K562 (cell line): ENCODE measurements at regions not wholly inside any gene's neighbourhood (a gene's known extent, or its start where the extent isn't known, plus 50 kb on each side); places are given as distances from the start of the nearest gene placed in this dataset.

Experiments used
- ATAC-seq: fragments of 200-7000 bp; cut with Tn5 transposase; 3 replicates; pipeline ENCODE4 v1.9.1; 2020; ENCODE audit warnings: moderate library complexity
- BruUV-seq: library from RNA; stranded (reverse); fragments of 400-500 nt; replicated peaks from 2 replicates; lab custom pipeline; 2021; lab: Mats Ljungman, UMichigan
- CTCF ChIA-PET: fragments of 300-600 bp; formaldehyde crosslinking; extraction: SDS; loops from one replicate; lab custom pipeline; 2021; ENCODE audit warnings: low intra/inter-chr PET ratio; lab: Yijun Ruan, JAX
- POLR2A ChIA-PET: fragments of 300-600, 350-650 bp; sonication (Branson Sonifier 250); formaldehyde crosslinking; extraction: SDS; loops from one replicate; lab custom pipeline; 2021; ENCODE audit warnings: antibody characterized with exemption, inconsistent platforms; lab: Yijun Ruan, JAX
- DNase-seq, 4 experiments: peaks; one replicate each; pipeline versions ENCODE4 v3.0.0 to v3.0.0-alpha.2; 2011 to 2018; ENCODE audit warnings: low spot score in 3 of 4, mixed read lengths in 3 of 4; ENCODE audit errors: extremely low read depth in 1 of 4
- FAIRE-seq: peaks from 2 replicates; lab custom pipeline; 2011; peaks lifted over from hg19 to GRCh38; lab: Jason Lieb, UNC
- H2AFZ ChIP-seq: 2 replicates; pipeline ENCODE4 v1.6.0; 2011; ENCODE audit warnings: low read depth, low read length, control low read depth, inconsistent platforms
- H3K27ac ChIP-seq: fragments of 200-600 bp; 3 replicates; pipeline ENCODE4 v1.8.0; 2011; ENCODE audit warnings: low read depth, mild to moderate bottlenecking, control low read depth, inconsistent platforms, low read length, moderate library complexity, mixed read lengths; ENCODE audit errors: extremely low read depth
- H3K27me3 ChIP-seq, 2 experiments: fragments of 300-600 bp in 1 of 2; 2 replicates in 1 of 2; 3 replicates in 1 of 2; pipeline versions ENCODE4 v1.6.0 to v1.8.0; 2011; ENCODE audit warnings: inconsistent platforms in 2 of 2, low read length in 2 of 2, mild to moderate bottlenecking in 1 of 2, mixed read lengths in 1 of 2, moderate library complexity in 1 of 2; ENCODE audit not compliant: control insufficient read depth in 2 of 2, insufficient read depth in 2 of 2
- H3K36me3 ChIP-seq: fragments of 300-600 bp; 3 replicates; pipeline ENCODE4 v1.8.0; 2011; ENCODE audit warnings: mild to moderate bottlenecking, low read length, inconsistent platforms; ENCODE audit not compliant: control insufficient read depth, insufficient read depth
- H3K4me1 ChIP-seq, 2 experiments: fragments of 200-600 bp in 1 of 2; replicated peaks in 1 of 2; 2 replicates in 1 of 2; 3 replicates in 1 of 2; pipeline versions ENCODE4 v1.5.1 to v1.8.0; 2011; ENCODE audit warnings: inconsistent platforms in 2 of 2, low read length in 2 of 2, mild to moderate bottlenecking in 1 of 2, mixed read lengths in 1 of 2, moderate library complexity in 1 of 2; ENCODE audit not compliant: control insufficient read depth in 2 of 2, insufficient read depth in 2 of 2
- H3K4me2 ChIP-seq: 2 replicates; pipeline ENCODE4 v1.6.1; 2011; ENCODE audit warnings: low read length, control low read depth, inconsistent platforms, mixed read lengths; ENCODE audit not compliant: insufficient read depth
- H3K4me3 ChIP-seq: fragments of 200-600 bp; sonication (generic), shearing (Covaris generic); 2 replicates; pipeline ENCODE4 v1.5.1; 2016; ENCODE audit warnings: control low read depth, inconsistent platforms
- H3K79me2 ChIP-seq: fragments of 200-600 bp; 3 replicates; pipeline ENCODE4 v1.8.0; 2011; ENCODE audit warnings: low read length, inconsistent platforms; ENCODE audit not compliant: control insufficient read depth, insufficient read depth
- H3K9ac ChIP-seq, 2 experiments: 2 replicates each; pipeline versions ENCODE4 v1.6.0 to v1.6.1; 2011; ENCODE audit warnings: low read depth in 2 of 2, low read length in 2 of 2, control low read depth in 1 of 2, inconsistent platforms in 1 of 2, mild to moderate bottlenecking in 1 of 2, mixed read lengths in 1 of 2; ENCODE audit not compliant: insufficient read depth in 1 of 2
- H3K9me1 ChIP-seq: one replicate; pipeline ENCODE4 v1.6.0; 2011; ENCODE audit warnings: inconsistent platforms, mild to moderate bottlenecking, low read length, moderate library complexity; ENCODE audit not compliant: control insufficient read depth, insufficient read depth
- H3K9me3 ChIP-seq: replicated peaks from 2 replicates; pipeline ENCODE4 v1.5.1; 2011; ENCODE audit warnings: low read depth, low read length, inconsistent platforms; ENCODE audit not compliant: control insufficient read depth, insufficient read depth
- H4K20me1 ChIP-seq: replicated peaks from 2 replicates; pipeline ENCODE4 v1.6.1; 2011; ENCODE audit warnings: low read length, inconsistent platforms, mixed read lengths; ENCODE audit not compliant: control insufficient read depth, insufficient read depth
- CBX3 ChIP-seq, 2 experiments: IDR thresholded peaks; 1 replicate in 1 of 2; 2 replicates in 1 of 2; pipeline ENCODE4 v1.6.1; 2012; ENCODE audit warnings: inconsistent platforms in 2 of 2, low read length in 2 of 2, borderline replicate concordance in 1 of 2, control low read depth in 1 of 2
- CCNT2 ChIP-seq: IDR thresholded peaks from 2 replicates; pipeline ENCODE4 v1.6.1; 2011; ENCODE audit warnings: borderline replicate concordance, low read depth, mild to moderate bottlenecking, moderate library complexity, mixed read lengths, low read length; ENCODE audit not compliant: insufficient read length; ENCODE audit errors: extremely low read depth
- GABPA ChIP-seq: fragments of 200-800 bp; sonication (Bioruptor generic); conservative IDR thresholded peaks from 2 replicates; pipeline ENCODE4 v1.6.1; 2016; ENCODE audit warnings: low read depth, missing genetic modification characterization, missing compliant biosample characterization
- HDAC2 ChIP-seq: fragments of 450-650 bp; IDR thresholded peaks from 2 replicates; pipeline ENCODE4 v1.6.1; 2016; ENCODE audit warnings: mild to moderate bottlenecking
- MTF1 ChIP-seq: fragments of 250-450 bp; sonication (Bioruptor Pico); IDR thresholded peaks from 2 replicates; pipeline ENCODE4 v1.9.0; 2021; ENCODE audit warnings: moderate library complexity, mild to moderate bottlenecking, inconsistent platforms, borderline replicate concordance
- NR3C1 ChIP-seq: sonication (generic); formaldehyde crosslinking; IDR thresholded peaks from 2 replicates; pipeline ENCODE4 v1.8.1; 2022; ENCODE audit warnings: missing genetic modification reagents
- RBBP5 ChIP-seq: fragments of 200-600 bp; sonication (generic); IDR thresholded peaks from 2 replicates; pipeline ENCODE4 v1.6.1; 2012; ENCODE audit warnings: borderline replicate concordance, mild to moderate bottlenecking, low read length, control low read depth, inconsistent platforms; ENCODE audit not compliant: insufficient read depth, poor library complexity, severe bottlenecking
- SMARCA4 ChIP-seq: fragments of 450-650 bp; IDR thresholded peaks from 2 replicates; pipeline ENCODE4 v1.6.1; 2016
- ZNF445 ChIP-seq: fragments of 250-450 bp; sonication (Bioruptor Pico); IDR thresholded peaks from 2 replicates; pipeline ENCODE4 v1.4.0; 2020; ENCODE audit warnings: low read depth, mild to moderate bottlenecking, moderate library complexity
- WGBS: fragments of 100-300 bp; shearing (Covaris generic); methylation state at CpG from one replicate; pipeline ENCODE4 v1.1.6; 2016; ENCODE audit warnings: low coverage, mixed read lengths; ENCODE audit not compliant: insufficient coverage; ENCODE audit errors: missing lambda C conversion rate; 5-methylcytosine and 5-hydroxymethylcytosine counted together
- in situ Hi-C: fragments of 300-500 bp; cut with MboI; formaldehyde crosslinking; loops from 4 replicates; pipeline ENCODE4 v1.15.0; 2018; ENCODE audit warnings: inconsistent platforms, mixed read lengths
- intact Hi-C: fragments of 100-400 bp; cut with micrococcal nuclease; formaldehyde crosslinking; loops from 2 replicates; pipeline ENCODE4 v1.14.2; 2022

- no peak overlapping the region for H3K4me3 ChIP-seq
- no peak overlapping the region for H2AFZ ChIP-seq
- intact Hi-C loops: no loop called here
- H3K9me3 ChIP-seq: no peaks in the 10 kb centered on the region
- POLR2A ChIA-PET: no interaction called here
- DNase-seq (no peak), ATAC-seq (no peak), FAIRE-seq (no peak)
- TF ChIP-seq RBBP5 (no peak), CBX3 (IDR thresholded peaks at IDR 0.05; ENCODE audit: borderline replicate concordance in 1 of 2, low read length in 2 of 2) (no peak), GABPA (tag) (no peak), SMARCA4 (no peak), ZNF445 (CRISPR knock-in tag) (no peak), MTF1 (no peak), HDAC2 (no peak), NR3C1 (CRISPR knock-in tag) (no peak), CCNT2 (no peak)
- H3K4me1 ChIP-seq: no peaks in the 10 kb centered on the region
- no peaks in the 10 kb centered on the region for H3K36me3 ChIP-seq
- H3K27ac ChIP-seq: no peak overlapping the region
- no TSS peak for BruUV-seq
- H3K4me2 ChIP-seq: no peak overlapping the region
- H3K9ac ChIP-seq: no peak overlapping the region; a peak in 1 of 4 replicates
- 0% methylated on average over 4 of the region's 4 CpGs for WGBS
- no peaks in the 10 kb centered on the region; a peak in 1 of 5 replicates for H3K27me3 ChIP-seq
- CTCF ChIA-PET: no interaction called here
- no peaks in the 10 kb centered on the region for H3K9me1 ChIP-seq
- no peaks in the 10 kb centered on the region for H4K20me1 ChIP-seq
- no peaks in the 10 kb centered on the region for H3K79me2 ChIP-seq
- in situ Hi-C loops: no loop called here
These were observed 66.7 kb downstream of the BARHL2 start for GRCh38 chr1:90650401-90650800.
